H54 (cell line): ENCODE measurements at regions not wholly inside any gene's neighbourhood (a gene's known extent, or its start where the extent isn't known, plus 50 kb on each side); places are given as distances from the start of the nearest gene placed in this dataset.

ENCODE experiments used
- DNase-seq: peaks from one replicate; pipeline ENCODE4 v3.0.0; 2011; ENCODE audit warnings: low spot score, mixed read lengths; ENCODE audit not compliant: insufficient read length
- FAIRE-seq: peaks from 3 replicates; lab custom pipeline; 2011; peaks lifted over from hg19 to GRCh38; lab: Jason Lieb, UNC
- POLR2A ChIP-seq: IDR thresholded peaks from 2 replicates; pipeline ENCODE4 v1.6.1; 2011; ENCODE audit warnings: low read depth, mild to moderate bottlenecking, low read length

DNA sequence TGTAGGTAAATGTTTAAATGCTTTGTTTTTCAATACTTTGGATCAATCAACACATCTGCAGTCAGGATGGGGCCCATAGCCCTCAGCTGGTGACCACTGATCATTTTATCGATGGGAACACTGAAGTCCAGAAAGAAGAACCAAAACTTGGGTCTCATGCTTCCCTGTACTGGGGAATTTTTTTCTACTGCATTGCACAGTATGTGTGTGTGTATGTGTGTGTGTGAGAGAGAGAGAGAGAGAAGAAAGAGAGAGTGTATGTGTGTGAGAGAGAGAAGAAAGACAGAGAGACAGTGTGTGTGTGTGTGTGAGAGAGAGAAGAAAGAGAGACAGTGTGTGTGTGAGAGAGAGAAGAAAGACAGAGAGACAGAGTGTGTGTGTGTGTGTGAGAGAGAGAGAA lies 202.9 kb upstream of the MSX2 start:
- FAIRE-seq (no peak), DNase-seq (no peak)

GRCh38 chr5:174522480-174523260 lies 201.7 kb upstream of the MSX2 start:
- FAIRE-seq (no peak), DNase-seq (no peak)
- TF ChIP-seq POLR2A = no peak

More for the DNA sequence above, 202.9 kb upstream of the MSX2 start:
- no peak for TF ChIP-seq POLR2A

DNA sequence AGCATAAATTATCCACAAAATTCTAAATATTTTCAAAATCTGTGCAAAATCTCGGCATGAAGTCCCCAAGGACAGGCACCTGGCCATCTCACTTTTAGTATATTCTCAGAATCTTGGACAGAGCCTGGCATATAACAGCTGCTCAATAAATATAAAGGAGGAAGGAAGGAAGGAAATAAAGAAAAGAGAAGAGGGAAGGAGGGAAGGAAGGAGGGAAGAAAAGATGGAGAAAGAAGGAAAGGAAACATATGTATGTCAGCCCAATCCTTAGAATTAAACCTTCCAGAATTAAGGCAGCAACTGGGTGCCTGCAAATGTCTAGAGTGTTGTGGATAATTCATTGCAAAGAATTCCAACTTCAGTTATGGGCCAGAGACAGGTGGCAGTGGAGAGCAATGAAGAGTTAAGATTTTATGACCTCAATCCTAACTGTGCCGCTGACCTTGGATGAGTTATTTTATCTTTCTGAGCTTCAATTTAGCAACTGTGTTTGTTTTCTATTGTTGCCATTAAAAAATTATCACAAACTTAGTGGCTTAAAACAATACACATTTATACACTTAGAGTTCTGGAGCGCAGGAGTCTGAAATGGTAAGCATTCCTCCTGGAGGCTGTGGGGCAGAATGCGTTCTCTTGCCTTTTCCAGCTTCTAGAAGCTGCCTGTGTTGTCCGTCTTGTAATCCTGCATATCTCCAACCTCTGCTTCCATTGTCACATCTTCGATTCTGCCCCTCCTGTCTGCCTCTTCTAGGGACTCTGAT lies 200.9 kb upstream of the MSX2 start:
- no peak for DNase-seq
- no peak for TF ChIP-seq POLR2A
- no peak for FAIRE-seq

- TF ChIP-seq POLR2A = no peak
- no peak for DNase-seq
- no peak for FAIRE-seq
Measured at GRCh38 chr5:174524351-174524750, 200.0 kb upstream of the MSX2 start.

- no peak for FAIRE-seq
- no peak for TF ChIP-seq POLR2A
- no peak for DNase-seq
Measured at GRCh38 chr5:174526177-174526576, 198.2 kb upstream of the MSX2 start.

GRCh38 chr5:174527916-174528540 lies 196.4 kb upstream of the MSX2 start:
- FAIRE-seq = no peak
- TF ChIP-seq POLR2A = no peak
- no peak for DNase-seq

DNA sequence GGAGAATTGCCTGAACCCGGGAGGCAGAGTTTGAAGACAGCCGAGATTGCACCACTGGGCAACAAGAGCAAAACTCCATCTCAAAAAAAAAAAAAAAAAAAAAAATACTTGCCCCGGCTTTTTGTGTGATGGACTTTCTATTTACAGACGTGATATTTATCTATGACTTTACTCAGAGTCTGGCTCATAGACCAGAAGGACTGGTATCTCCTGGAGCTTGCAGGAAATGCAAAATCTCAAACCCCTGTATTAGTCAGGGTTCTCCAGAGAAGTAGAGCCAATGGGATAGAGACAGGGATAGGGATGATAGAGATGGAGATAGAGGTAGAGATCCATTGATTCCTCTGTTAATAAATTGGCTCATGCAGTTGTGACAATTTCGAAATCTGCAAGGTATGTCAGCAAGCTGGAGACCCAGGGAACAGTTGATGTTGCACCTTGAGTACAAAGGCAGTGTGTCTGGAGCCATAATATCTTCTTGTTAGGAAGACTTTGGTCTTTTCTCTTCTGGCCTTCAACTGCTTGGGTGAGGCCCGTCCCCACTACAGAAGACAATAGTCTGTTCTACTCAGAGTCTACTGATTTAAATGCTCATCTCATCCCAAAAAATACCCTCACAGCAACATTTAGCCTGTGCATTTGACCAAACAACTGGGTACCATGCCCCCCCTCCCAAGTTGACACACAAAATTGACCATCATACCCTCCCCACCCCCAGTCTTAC lies 195.4 kb upstream of the MSX2 start:
- no peak for TF ChIP-seq POLR2A
- FAIRE-seq = no peak

GRCh38 chr5:174529925-174530681 lies 194.3 kb upstream of the MSX2 start:
- no peak for TF ChIP-seq POLR2A
- DNase-seq (no peak), FAIRE-seq (no peak)

More for the DNA sequence above, 195.4 kb upstream of the MSX2 start:
- no peak for DNase-seq

DNA sequence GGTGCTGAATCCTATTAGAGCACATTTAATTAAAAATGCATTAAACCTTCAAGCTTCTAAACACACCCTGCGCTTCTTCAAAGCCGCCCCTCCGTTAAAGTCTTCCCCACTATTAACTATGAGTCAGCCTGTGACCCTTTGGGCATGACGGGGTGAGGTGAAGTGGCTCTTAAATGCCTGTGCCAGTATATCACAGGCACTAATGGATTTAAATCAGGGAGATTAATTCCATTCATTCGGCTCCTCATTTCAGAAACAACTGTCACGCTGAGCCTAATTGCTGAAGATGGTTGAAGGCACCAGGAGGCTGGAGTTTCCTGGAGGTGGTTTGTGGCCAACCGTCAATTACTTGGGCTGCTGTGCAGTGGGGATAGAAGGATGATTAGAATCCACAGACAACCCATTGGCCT lies 192.6 kb upstream of the MSX2 start:
- TF ChIP-seq POLR2A = no peak
- DNase-seq (no peak), FAIRE-seq (no peak)

DNA sequence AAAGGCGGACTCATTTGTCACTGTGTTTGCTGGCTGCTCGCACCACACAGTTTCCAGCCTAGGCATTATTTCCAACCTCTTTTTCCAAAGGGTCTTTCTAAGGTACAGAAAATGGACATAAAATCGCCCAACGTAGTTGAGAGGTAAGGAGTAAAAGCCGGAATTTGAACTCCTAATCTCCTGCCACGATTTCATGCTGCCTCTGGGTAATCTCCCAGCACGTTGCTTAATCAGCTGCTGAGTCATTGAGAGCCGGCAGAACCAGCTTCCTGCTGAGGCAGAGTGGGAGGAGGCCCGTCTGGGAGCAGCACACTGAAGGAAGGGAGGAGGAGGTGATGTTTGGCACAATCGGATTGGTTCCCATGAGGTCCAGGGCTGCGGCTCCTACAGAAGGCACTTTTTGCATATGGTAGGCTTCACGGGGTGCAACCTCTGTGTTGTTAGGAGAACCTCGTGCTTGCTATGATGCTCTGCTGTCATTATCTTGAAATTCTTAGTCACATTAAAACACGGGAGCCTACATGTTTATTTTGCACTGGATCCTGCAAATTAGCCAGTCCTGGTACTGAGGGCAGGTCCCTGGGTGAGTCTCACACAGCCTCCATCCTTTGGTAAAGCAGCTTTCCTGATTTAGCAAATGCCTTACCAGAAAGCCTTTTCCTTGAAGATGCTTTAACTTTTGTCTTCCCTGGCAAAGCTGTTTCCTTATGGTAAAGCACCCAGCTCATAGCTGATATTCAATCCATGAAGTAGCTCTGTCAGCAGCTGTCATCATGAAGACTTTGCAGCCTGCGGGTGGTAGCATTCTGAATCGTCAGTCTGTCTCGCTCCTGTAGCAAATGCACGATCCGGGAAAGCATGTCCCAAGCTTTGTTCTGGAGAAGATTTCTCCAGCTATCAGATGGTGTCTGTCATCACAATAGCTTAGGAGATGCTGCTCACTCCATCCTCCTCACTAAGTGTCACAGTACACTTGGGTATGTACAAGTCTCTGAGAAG lies 191.6 kb upstream of the MSX2 start:
- DNase-seq (peak; percentile 97), FAIRE-seq (peak; percentile 58)
- TF ChIP-seq POLR2A = 0 out of 2 replicates have a peak, but pooled peaks have one; percentile 26

DNA sequence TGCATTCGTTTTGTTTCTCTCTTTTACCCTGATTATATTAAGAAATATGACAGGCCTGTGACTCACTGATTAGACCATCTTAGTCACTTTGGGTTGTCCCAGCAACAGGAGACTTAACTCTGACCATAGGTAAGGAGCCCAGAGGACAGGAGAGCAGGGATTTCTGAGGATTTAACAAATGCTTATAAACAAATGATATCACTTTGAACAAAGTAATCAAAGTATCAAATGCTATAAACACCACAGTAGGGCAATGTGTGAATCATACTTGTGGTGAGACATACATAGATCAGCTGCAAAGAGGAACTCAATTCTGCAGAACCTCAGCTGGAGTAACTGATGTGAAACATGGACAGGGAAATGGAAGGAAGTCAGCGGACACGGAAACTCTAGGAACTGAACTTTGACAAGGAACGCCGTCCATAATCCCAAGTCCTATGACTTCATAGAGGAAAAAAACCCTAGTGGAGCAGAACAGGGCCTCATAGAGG lies 190.6 kb upstream of the MSX2 start:
- DNase-seq (peak; percentile 67), FAIRE-seq (no peak)
- no peak for TF ChIP-seq POLR2A
